Endothelial cell of umbilical vein (primary cell): ENCODE measurements at regions not wholly inside any gene's neighbourhood (a gene's known extent, or its start where the extent isn't known, plus 50 kb on each side); places are given as distances from the start of the nearest gene placed in this dataset.

Source experiments
- EZH2 ChIP-seq: IDR thresholded peaks from 2 replicates; pipeline ENCODE4 v1.6.1; 2012; ENCODE audit warnings: borderline replicate concordance, low read depth, mild to moderate bottlenecking, moderate library complexity, low read length, inconsistent platforms; ENCODE audit not compliant: severe bottlenecking
- POLR2A ChIP-seq: IDR thresholded peaks from 2 replicates; pipeline ENCODE4 v1.6.1; 2012; ENCODE audit warnings: low read depth, mild to moderate bottlenecking, control low read depth, low read length

DNA sequence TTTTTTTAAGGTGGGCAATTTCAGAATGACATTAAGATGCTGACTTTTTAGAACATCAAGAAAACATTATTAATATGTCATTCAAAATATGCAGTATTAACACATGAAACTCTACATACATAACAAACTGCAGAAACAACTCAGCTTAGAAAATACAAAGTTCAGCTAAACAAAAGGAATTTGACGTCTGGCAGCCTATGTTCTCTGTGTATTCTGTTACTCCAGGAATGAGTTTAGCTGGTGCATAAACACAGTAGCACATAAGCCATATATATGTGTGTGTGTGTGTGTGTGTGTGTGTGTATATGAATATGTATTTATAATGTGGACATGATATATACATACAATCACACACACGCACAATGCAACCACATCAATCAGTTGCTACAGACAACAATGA is 413.5 kb upstream of the PSMD7 start:
- TF ChIP-seq POLR2A (no peak), EZH2 (no peak)
